Right lung (tissue), 2 donors: ENCODE measurements at regions not wholly inside any gene's neighbourhood (a gene's known extent, or its start where the extent isn't known, plus 50 kb on each side); places are given as distances from the start of the nearest gene placed in this dataset.

Experiments
- DNase-seq, 2 donors: peaks; one replicate each; pipeline ENCODE4 v3.0.0-alpha.2; 2013

GRCh38 chr12:118850244-118850825, 131.0 kb upstream of the SRRM4 start:
- no peak for DNase-seq

- DNase-seq: no peak
These were observed 129.4 kb upstream of the SRRM4 start for GRCh38 chr12:118851891-118852290.

- DNase-seq: no peak
These were observed 127.7 kb upstream of the SRRM4 start for GRCh38 chr12:118853634-118854033.

GRCh38 chr12:118855858-118856257, 125.5 kb upstream of the SRRM4 start:
- no peak for DNase-seq

GRCh38 chr12:118866346-118866745, 115.0 kb upstream of the SRRM4 start:
- no peak for DNase-seq

- no peak for DNase-seq
These were observed 110.8 kb upstream of the SRRM4 start for GRCh38 chr12:118870551-118870950.

GRCh38 chr12:118874698-118875548, 106.4 kb upstream of the SRRM4 start:
- DNase-seq: no peak

- no peak for DNase-seq
These were observed 100.4 kb upstream of the SRRM4 start for GRCh38 chr12:118880720-118881493.

- DNase-seq: no peak
These were observed 97.1 kb upstream of the SRRM4 start for GRCh38 chr12:118884226-118884625.

- DNase-seq: no peak
These were observed 80.3 kb upstream of the SRRM4 start for GRCh38 chr12:118900993-118901392.

- DNase-seq: no peak
These were observed 72.5 kb upstream of the SRRM4 start for GRCh38 chr12:118908811-118909210.

GRCh38 chr12:118912697-118913270, 68.6 kb upstream of the SRRM4 start:
- no peak for DNase-seq

GRCh38 chr12:118921761-118922160, 59.6 kb upstream of the SRRM4 start:
- no peak for DNase-seq

- DNase-seq: peak in 1 of 2 donors; percentile 6
These were observed 58.9 kb upstream of the SRRM4 start for GRCh38 chr12:118922405-118922804.

GRCh38 chr12:118925407-118925806, 55.9 kb upstream of the SRRM4 start:
- DNase-seq: no peak

- DNase-seq: peak; percentile 70 to 81
These were observed 55.5 kb upstream of the SRRM4 start for GRCh38 chr12:118925826-118926225.
